GM12872 (cell line): ENCODE measurements at regions not wholly inside any gene's neighbourhood (a gene's known extent, or its start where the extent isn't known, plus 50 kb on each side); places are given as distances from the start of the nearest gene placed in this dataset.

Source experiments
- TF ChIP-seq, protein P1 (sequence below): IDR thresholded peaks from 3 replicates; pipeline ENCODE4 v1.5.1; 2011; ENCODE audit warnings: low read depth, mild to moderate bottlenecking, low read length, moderate library complexity; ENCODE audit not compliant: insufficient read depth

DNA sequence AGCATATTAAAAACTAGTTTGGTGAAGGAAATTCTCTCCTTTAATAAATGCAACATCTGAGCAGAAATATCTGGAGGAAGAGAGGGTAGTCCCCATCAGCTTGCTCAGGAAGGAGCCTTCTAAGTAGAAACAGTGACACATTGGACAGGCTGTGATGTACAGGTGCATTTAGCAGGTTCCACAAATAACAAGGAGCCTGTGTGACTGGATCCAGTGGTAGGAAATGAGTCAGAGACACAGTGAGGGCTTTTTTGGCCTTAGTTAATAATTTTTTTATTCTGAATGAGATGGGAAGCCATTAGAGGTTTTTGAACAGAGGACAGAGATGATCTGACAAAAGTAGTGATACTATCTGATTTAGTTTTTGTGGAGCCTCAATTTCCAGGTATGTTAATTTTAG, 738.9 kb upstream of the PTBP2 start:
- TF ChIP-seq, protein P1, sequence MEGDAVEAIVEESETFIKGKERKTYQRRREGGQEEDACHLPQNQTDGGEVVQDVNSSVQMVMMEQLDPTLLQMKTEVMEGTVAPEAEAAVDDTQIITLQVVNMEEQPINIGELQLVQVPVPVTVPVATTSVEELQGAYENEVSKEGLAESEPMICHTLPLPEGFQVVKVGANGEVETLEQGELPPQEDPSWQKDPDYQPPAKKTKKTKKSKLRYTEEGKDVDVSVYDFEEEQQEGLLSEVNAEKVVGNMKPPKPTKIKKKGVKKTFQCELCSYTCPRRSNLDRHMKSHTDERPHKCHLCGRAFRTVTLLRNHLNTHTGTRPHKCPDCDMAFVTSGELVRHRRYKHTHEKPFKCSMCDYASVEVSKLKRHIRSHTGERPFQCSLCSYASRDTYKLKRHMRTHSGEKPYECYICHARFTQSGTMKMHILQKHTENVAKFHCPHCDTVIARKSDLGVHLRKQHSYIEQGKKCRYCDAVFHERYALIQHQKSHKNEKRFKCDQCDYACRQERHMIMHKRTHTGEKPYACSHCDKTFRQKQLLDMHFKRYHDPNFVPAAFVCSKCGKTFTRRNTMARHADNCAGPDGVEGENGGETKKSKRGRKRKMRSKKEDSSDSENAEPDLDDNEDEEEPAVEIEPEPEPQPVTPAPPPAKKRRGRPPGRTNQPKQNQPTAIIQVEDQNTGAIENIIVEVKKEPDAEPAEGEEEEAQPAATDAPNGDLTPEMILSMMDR: no peak

DNA sequence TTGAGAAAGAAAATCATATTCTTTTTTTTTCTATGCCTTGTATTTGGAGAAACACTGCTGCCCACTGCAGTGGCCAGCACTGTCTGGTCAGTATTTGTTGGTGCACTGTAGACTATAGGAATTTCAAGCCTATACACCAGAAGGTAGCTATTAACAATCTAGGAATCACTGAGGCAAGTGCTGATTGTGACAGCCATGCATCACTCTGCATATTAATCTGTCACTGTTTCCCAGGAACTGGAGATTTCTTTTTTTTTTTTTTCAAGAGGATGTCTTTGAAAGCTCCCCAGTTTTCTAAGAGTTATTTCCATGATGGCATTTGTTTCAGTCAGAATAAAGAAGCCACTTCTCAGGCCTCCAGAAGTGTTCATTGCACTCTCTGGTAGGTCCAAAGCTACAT, 737.8 kb upstream of the PTBP2 start:
- TF ChIP-seq, protein P1: no peak

DNA sequence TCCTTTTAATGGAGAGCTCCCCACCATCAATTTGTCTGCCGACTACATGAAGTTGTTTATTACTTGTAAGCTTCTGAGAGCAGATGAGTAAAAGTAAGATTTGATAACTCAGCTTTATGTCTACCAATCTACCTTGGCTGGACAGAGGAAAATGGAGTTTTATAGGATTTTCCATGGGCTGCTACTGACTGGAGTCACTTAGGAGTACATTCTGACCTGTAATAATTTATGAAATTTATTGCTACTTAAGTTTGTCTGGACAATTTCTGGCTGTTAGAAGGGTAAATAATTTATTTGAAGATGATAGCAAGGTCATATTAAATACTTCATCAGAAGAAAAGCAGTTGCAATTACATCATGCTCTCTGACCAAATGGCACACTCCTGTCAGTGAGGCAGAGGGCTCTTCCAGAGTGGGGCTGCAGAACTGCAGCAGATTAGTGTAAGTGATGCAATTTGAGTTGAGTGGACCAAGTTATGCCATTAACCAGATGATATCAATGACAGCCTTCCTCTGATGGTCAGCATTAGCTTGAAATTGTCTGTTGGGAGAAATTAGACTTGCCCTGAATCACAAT, 736.7 kb upstream of the PTBP2 start:
- TF ChIP-seq, protein P1: no peak

DNA sequence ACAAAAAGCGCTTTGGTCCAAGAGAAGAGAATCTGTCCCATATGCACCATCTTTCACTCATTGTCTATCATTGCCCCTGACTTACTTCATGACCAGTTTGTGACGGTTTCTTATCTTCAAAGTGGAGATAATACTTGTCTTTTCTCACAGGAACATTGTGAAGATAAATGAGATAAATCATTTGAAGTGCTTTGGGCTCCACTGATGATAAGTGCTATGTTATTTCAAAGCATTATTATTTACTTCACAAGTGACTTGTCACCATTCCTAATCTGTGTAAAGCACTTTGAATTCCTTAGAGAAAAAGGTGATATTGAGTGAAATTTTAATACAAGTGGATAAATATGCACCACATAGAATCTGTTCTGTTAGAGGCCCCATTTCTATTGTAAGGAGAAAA, 731.6 kb upstream of the PTBP2 start:
- TF ChIP-seq, protein P1: no peak

DNA sequence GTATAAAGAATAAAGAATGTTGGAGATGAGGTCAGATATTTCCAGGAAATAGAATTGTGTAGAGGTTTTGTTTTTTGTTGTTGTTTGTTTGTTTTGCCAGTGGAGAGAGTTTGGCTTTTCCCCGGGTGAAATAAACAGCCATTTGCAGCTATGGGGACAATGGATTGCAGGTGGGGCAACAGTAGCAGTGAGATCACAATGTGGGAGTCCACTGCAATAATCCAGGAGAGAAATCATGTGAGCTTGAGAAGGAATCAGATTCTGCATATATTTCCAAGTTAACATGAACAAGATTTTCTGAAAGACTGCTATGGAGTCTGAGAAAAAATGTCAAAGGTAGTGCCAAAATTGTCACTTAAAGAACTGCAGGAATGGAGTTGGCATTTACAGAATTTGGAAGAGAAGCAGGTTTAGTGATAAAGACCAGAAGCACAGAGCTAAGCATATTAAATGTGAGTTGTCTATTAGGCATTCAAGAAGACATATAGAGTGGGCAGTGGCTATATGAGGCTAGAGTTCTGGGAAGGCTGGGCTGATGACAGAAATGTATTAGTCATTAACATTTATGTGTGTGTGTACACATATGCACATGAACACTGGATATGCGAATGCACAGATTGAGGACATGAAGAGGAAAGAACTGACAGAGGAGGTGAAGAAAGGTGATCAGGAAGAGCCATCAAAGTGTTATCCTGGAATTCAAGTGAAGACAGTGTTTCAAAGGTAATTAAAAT, 729.6 kb upstream of the PTBP2 start:
- TF ChIP-seq, protein P1: no peak

DNA sequence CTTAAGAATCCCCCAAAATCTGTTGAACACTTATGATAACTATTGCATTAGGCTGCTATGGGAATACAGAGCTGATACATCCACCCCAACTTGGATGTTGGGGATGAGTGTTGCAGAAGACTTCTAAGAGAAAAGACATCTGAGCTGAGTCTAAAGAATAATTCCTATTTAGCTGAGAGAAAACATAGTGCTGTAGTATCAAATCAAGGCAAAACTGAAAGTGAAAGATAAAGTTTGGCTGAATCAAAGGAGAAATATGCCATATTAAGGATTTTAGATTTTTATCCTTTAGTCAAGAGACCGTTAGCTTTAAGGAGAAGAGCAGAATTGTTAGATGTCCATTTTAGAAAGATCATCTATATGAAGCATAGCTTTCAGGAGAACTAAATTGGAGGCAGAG, 726.9 kb upstream of the PTBP2 start:
- TF ChIP-seq, protein P1: no peak

DNA sequence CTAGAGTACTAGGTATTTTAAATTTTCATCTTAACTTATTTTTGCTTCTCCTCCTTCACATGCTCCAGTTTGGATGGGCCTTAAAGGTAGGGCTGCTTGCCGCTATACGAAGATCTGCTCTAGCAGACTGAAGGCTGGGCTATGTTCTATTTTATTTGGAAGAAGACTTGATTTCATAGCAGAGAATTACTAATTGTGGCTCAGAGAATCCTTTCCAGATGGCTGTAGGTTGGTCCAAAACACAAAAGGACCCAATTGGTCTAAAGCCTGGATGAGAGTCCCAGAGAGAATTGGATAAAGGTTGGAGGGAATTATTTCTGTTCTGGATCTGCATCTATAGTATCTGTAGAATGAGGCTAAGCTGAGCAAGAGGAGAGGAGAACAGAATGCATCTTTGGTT, 719.4 kb upstream of the PTBP2 start:
- TF ChIP-seq, protein P1: no peak
